ENCODE measurements at regions not wholly inside any gene's neighbourhood (a gene's known extent, or its start where the extent isn't known, plus 50 kb on each side); places are given as distances from the start of the nearest gene placed in this dataset.

- H3K27ac Mint-ChIP-seq, result no peak overlapping the region
- Histone ChIP-seq H3K23ac (ENCODE audit: insufficient read length, low read depth, low read length) (no peak overlapping the region), H2BK20ac (ENCODE audit: low read depth, low read length, poor library complexity, severe bottlenecking) (no peak overlapping the region), H3K79me1 (ENCODE audit: insufficient read depth, low read depth, low read length, poor library complexity, severe bottlenecking) (no peaks in the 10 kb centered on the region), H3K9me3 (ENCODE audit: control insufficient read depth, low read depth, low read length) (no peaks in the 10 kb centered on the region), H2BK120ac (ENCODE audit: low read depth, low read length, poor library complexity, severe bottlenecking) (no peak overlapping the region), H3K18ac (ENCODE audit: insufficient read length, low read depth, low read length) (no peak overlapping the region), H3K4me1 (ENCODE audit: insufficient read depth, low read length) (no peaks in the 10 kb centered on the region), H4K91ac (ENCODE audit: insufficient read length, low read depth, low read length) (no peak overlapping the region), H3K4me2 (ENCODE audit: insufficient read depth, insufficient read length, low read length) (no peak overlapping the region), H4K8ac (replicated peaks; ENCODE audit: insufficient read length, low read depth, low read length) (no peak overlapping the region), H2BK12ac (ENCODE audit: insufficient read length, low read depth, low read length) (no peak overlapping the region), H3K14ac (ENCODE audit: insufficient read depth, low read length) (no peak overlapping the region), H3K79me2 (ENCODE audit: insufficient read depth, low read length) (no peaks in the 10 kb centered on the region), H3K9ac (ENCODE audit: extremely low read depth, insufficient read length, low read length) (no peak overlapping the region), H3T11ph (ENCODE audit: low read length) (no peak overlapping the region), H2BK5ac (ENCODE audit: insufficient read length, low read length) (no peak overlapping the region), H3K56ac (ENCODE audit: insufficient read length, low read depth, low read length) (no peak overlapping the region), H2AK5ac (ENCODE audit: insufficient read length, low read length) (no peak overlapping the region), H3K23me2 (ENCODE audit: insufficient read length, low read depth, low read length, poor library complexity, severe bottlenecking) (no peaks in the 10 kb centered on the region), H4K5ac (ENCODE audit: insufficient read length, low read depth, low read length) (no peak overlapping the region), H3K27me3 (ENCODE audit: insufficient read depth, low read length) (no peaks in the 10 kb centered on the region), H4K20me1 (ENCODE audit: control insufficient read depth, insufficient read depth, insufficient read length) (no peaks in the 10 kb centered on the region), H2AFZ (ENCODE audit: low read length) (no peak overlapping the region), H3K27ac (ENCODE audit: insufficient read length, low read depth, low read length) (no peak overlapping the region), H2BK15ac (ENCODE audit: low read depth, low read length) (no peak overlapping the region), H3K4ac (ENCODE audit: low read depth, low read length) (no peak overlapping the region)
- no peaks in the 10 kb centered on the region for H3K27me3 Mint-ChIP-seq (ENCODE audit: low read depth)
- H3K36me3 Mint-ChIP-seq (ENCODE audit: insufficient read depth in 1 of 3, low read depth in 3 of 3), result no peaks in the 10 kb centered on the region
- peaks cover 2% of the 10 kb centered on the region in 2 experiments; a peak in 3 of 5 replicates for H3K9me3 Mint-ChIP-seq
- no CpG with 5 or more reads among the region's 10 CpGs for whole genome bisulfite sequencing (ENCODE audit: extremely low coverage, insufficient read length, low lambda C conversion rate)
- no peak overlapping the region for H3K4me3 Mint-ChIP-seq
- no peak for TF ChIP-seq CTCF (conservative IDR thresholded peaks at IDR 0.05)
- no peaks in the 10 kb centered on the region for H3K4me1 Mint-ChIP-seq
- no peak for DNase-seq
Observed at GRCh38 chr14:48937541-48938195, 648.5 kb downstream of the RPS29 start.

Data from H9 (cell line).